ENCODE measurements at regions not wholly inside any gene's neighbourhood (a gene's known extent, or its start where the extent isn't known, plus 50 kb on each side); places are given as distances from the start of the nearest gene placed in this dataset.

GRCh38 chr20:39873286-39873685 lies 815.8 kb downstream of the MAFB start:
- no peaks in the 10 kb centered on the region for H3K36me3 ChIP-seq (ENCODE audit: control insufficient read depth in 1 of 2, insufficient read depth in 2 of 2, low read length in 2 of 2)

GRCh38 chr20:39871013-39871412 lies 818.0 kb downstream of the MAFB start:
- Histone ChIP-seq H3K4me3 (ENCODE audit: low read depth in 1 of 2, low read length in 2 of 2) (no peak overlapping the region), H3K4me1 (ENCODE audit: control insufficient read depth in 1 of 2, insufficient read depth in 2 of 2, low read length in 2 of 2) (no peaks in the 10 kb centered on the region), H3K9ac (ENCODE audit: low read depth in 1 of 2, low read length in 2 of 2) (no peak overlapping the region), H3K36me3 (ENCODE audit: control insufficient read depth in 1 of 2, insufficient read depth in 2 of 2, low read length in 2 of 2) (no peaks in the 10 kb centered on the region), H3K9me3 (ENCODE audit: control insufficient read depth in 1 of 2, low read length in 2 of 2) (no peaks in the 10 kb centered on the region), H3K27me3 (ENCODE audit: control insufficient read depth in 1 of 2, insufficient read depth in 2 of 2, low read length in 2 of 2) (no peaks in the 10 kb centered on the region), H3K27ac (ENCODE audit: low read depth, low read length) (no peak overlapping the region)

More at GRCh38 chr20:39873286-39873685, 815.8 kb downstream of the MAFB start:
- H3K27me3 ChIP-seq (ENCODE audit: control insufficient read depth in 1 of 2, insufficient read depth in 2 of 2, low read length in 2 of 2) = no peaks in the 10 kb centered on the region
- H3K9me3 ChIP-seq (ENCODE audit: control insufficient read depth in 1 of 2, low read length in 2 of 2) = no peaks in the 10 kb centered on the region
- H3K4me1 ChIP-seq (ENCODE audit: control insufficient read depth in 1 of 2, insufficient read depth in 2 of 2, low read length in 2 of 2) = no peaks in the 10 kb centered on the region
- no peak overlapping the region for H3K9ac ChIP-seq (ENCODE audit: low read depth in 1 of 2, low read length in 2 of 2)
- no peak overlapping the region for H3K27ac ChIP-seq (ENCODE audit: low read depth, low read length)
- H3K4me3 ChIP-seq (ENCODE audit: low read depth in 1 of 2, low read length in 2 of 2) = no peak overlapping the region

- Histone ChIP-seq H3K9me3 (ENCODE audit: control insufficient read depth in 1 of 2, low read length in 2 of 2) (no peaks in the 10 kb centered on the region), H3K36me3 (ENCODE audit: control insufficient read depth in 1 of 2, insufficient read depth in 2 of 2, low read length in 2 of 2) (no peaks in the 10 kb centered on the region), H3K4me1 (ENCODE audit: control insufficient read depth in 1 of 2, insufficient read depth in 2 of 2, low read length in 2 of 2) (no peaks in the 10 kb centered on the region), H3K27me3 (ENCODE audit: control insufficient read depth in 1 of 2, insufficient read depth in 2 of 2, low read length in 2 of 2) (no peaks in the 10 kb centered on the region), H3K4me3 (ENCODE audit: low read depth in 1 of 2, low read length in 2 of 2) (no peak overlapping the region), H3K27ac (ENCODE audit: low read depth, low read length) (no peak overlapping the region), H3K9ac (ENCODE audit: low read depth in 1 of 2, low read length in 2 of 2) (no peak overlapping the region)
These were observed 823.6 kb downstream of the MAFB start for GRCh38 chr20:39865446-39865845.

GRCh38 chr20:39862470-39862891 lies 826.6 kb downstream of the MAFB start:
- no peaks in the 10 kb centered on the region for H3K9me3 ChIP-seq (ENCODE audit: control insufficient read depth in 1 of 2, low read length in 2 of 2)
- no peaks in the 10 kb centered on the region for H3K36me3 ChIP-seq (ENCODE audit: control insufficient read depth in 1 of 2, insufficient read depth in 2 of 2, low read length in 2 of 2)
- no peak overlapping the region for H3K27ac ChIP-seq (ENCODE audit: low read depth, low read length)
- H3K4me1 ChIP-seq (ENCODE audit: control insufficient read depth in 1 of 2, insufficient read depth in 2 of 2, low read length in 2 of 2) = no peaks in the 10 kb centered on the region
- no peaks in the 10 kb centered on the region for H3K27me3 ChIP-seq (ENCODE audit: control insufficient read depth in 1 of 2, insufficient read depth in 2 of 2, low read length in 2 of 2)
- H3K4me3 ChIP-seq (ENCODE audit: low read depth in 1 of 2, low read length in 2 of 2) = no peak overlapping the region
- H3K9ac ChIP-seq (ENCODE audit: low read depth in 1 of 2, low read length in 2 of 2) = no peak overlapping the region

GRCh38 chr20:39861381-39861780 lies 827.7 kb downstream of the MAFB start:
- Histone ChIP-seq H3K27me3 (ENCODE audit: control insufficient read depth in 1 of 2, insufficient read depth in 2 of 2, low read length in 2 of 2) (no peaks in the 10 kb centered on the region), H3K36me3 (ENCODE audit: control insufficient read depth in 1 of 2, insufficient read depth in 2 of 2, low read length in 2 of 2) (no peaks in the 10 kb centered on the region), H3K9ac (ENCODE audit: low read depth in 1 of 2, low read length in 2 of 2) (no peak overlapping the region), H3K4me3 (ENCODE audit: low read depth in 1 of 2, low read length in 2 of 2) (no peak overlapping the region), H3K9me3 (ENCODE audit: control insufficient read depth in 1 of 2, low read length in 2 of 2) (no peaks in the 10 kb centered on the region), H3K4me1 (ENCODE audit: control insufficient read depth in 1 of 2, insufficient read depth in 2 of 2, low read length in 2 of 2) (no peaks in the 10 kb centered on the region), H3K27ac (ENCODE audit: low read depth, low read length) (no peak overlapping the region)

GRCh38 chr20:39857835-39858234 lies 831.2 kb downstream of the MAFB start:
- no peak overlapping the region for H3K27ac ChIP-seq (ENCODE audit: low read depth, low read length)
- no peak overlapping the region for H3K9ac ChIP-seq (ENCODE audit: low read depth in 1 of 2, low read length in 2 of 2)
- no peaks in the 10 kb centered on the region for H3K27me3 ChIP-seq (ENCODE audit: control insufficient read depth in 1 of 2, insufficient read depth in 2 of 2, low read length in 2 of 2)
- no peak overlapping the region for H3K4me3 ChIP-seq (ENCODE audit: low read depth in 1 of 2, low read length in 2 of 2)
- no peaks in the 10 kb centered on the region for H3K36me3 ChIP-seq (ENCODE audit: control insufficient read depth in 1 of 2, insufficient read depth in 2 of 2, low read length in 2 of 2)
- no peaks in the 10 kb centered on the region for H3K4me1 ChIP-seq (ENCODE audit: control insufficient read depth in 1 of 2, insufficient read depth in 2 of 2, low read length in 2 of 2)
- no peaks in the 10 kb centered on the region for H3K9me3 ChIP-seq (ENCODE audit: control insufficient read depth in 1 of 2, low read length in 2 of 2)

GRCh38 chr20:39857187-39857586 lies 831.8 kb downstream of the MAFB start:
- H3K4me1 ChIP-seq (ENCODE audit: control insufficient read depth in 1 of 2, insufficient read depth in 2 of 2, low read length in 2 of 2) = no peaks in the 10 kb centered on the region
- no peak overlapping the region for H3K4me3 ChIP-seq (ENCODE audit: low read depth in 1 of 2, low read length in 2 of 2)
- H3K9ac ChIP-seq (ENCODE audit: low read depth in 1 of 2, low read length in 2 of 2) = no peak overlapping the region

GRCh38 chr20:39855799-39856198 lies 833.2 kb downstream of the MAFB start:
- H3K27me3 ChIP-seq (ENCODE audit: control insufficient read depth in 1 of 2, insufficient read depth in 2 of 2, low read length in 2 of 2) = no peaks in the 10 kb centered on the region
- no peaks in the 10 kb centered on the region for H3K36me3 ChIP-seq (ENCODE audit: control insufficient read depth in 1 of 2, insufficient read depth in 2 of 2, low read length in 2 of 2)
- no peak overlapping the region for H3K4me3 ChIP-seq (ENCODE audit: low read depth in 1 of 2, low read length in 2 of 2)
- H3K4me1 ChIP-seq (ENCODE audit: control insufficient read depth in 1 of 2, insufficient read depth in 2 of 2, low read length in 2 of 2) = peaks cover 4 to 5% of the 10 kb centered on the region in 2 donors
- no peaks in the 10 kb centered on the region for H3K9me3 ChIP-seq (ENCODE audit: control insufficient read depth in 1 of 2, low read length in 2 of 2)
- no peak overlapping the region for H3K9ac ChIP-seq (ENCODE audit: low read depth in 1 of 2, low read length in 2 of 2)
- H3K27ac ChIP-seq (ENCODE audit: low read depth, low read length) = no peak overlapping the region

More at GRCh38 chr20:39857187-39857586, 831.8 kb downstream of the MAFB start:
- Histone ChIP-seq H3K36me3 (ENCODE audit: control insufficient read depth in 1 of 2, insufficient read depth in 2 of 2, low read length in 2 of 2) (no peaks in the 10 kb centered on the region), H3K27me3 (ENCODE audit: control insufficient read depth in 1 of 2, insufficient read depth in 2 of 2, low read length in 2 of 2) (no peaks in the 10 kb centered on the region), H3K27ac (ENCODE audit: low read depth, low read length) (no peak overlapping the region), H3K9me3 (ENCODE audit: control insufficient read depth in 1 of 2, low read length in 2 of 2) (no peaks in the 10 kb centered on the region)

- peaks cover 6 to 12% of the 10 kb centered on the region in 2 donors for H3K4me1 ChIP-seq (ENCODE audit: control insufficient read depth in 1 of 2, insufficient read depth in 2 of 2, low read length in 2 of 2)
- no peak overlapping the region for H3K9ac ChIP-seq (ENCODE audit: low read depth in 1 of 2, low read length in 2 of 2)
- H3K4me3 ChIP-seq (ENCODE audit: low read depth in 1 of 2, low read length in 2 of 2) = no peak overlapping the region
- no peaks in the 10 kb centered on the region for H3K36me3 ChIP-seq (ENCODE audit: control insufficient read depth in 1 of 2, insufficient read depth in 2 of 2, low read length in 2 of 2)
- H3K27me3 ChIP-seq (ENCODE audit: control insufficient read depth in 1 of 2, insufficient read depth in 2 of 2, low read length in 2 of 2) = no peaks in the 10 kb centered on the region
- H3K27ac ChIP-seq (ENCODE audit: low read depth, low read length) = no peak overlapping the region
- no peaks in the 10 kb centered on the region for H3K9me3 ChIP-seq (ENCODE audit: control insufficient read depth in 1 of 2, low read length in 2 of 2)
These were observed 834.0 kb downstream of the MAFB start for GRCh38 chr20:39855056-39855455.

GRCh38 chr20:39853636-39854035 lies 835.4 kb downstream of the MAFB start:
- Histone ChIP-seq H3K36me3 (ENCODE audit: control insufficient read depth in 1 of 2, insufficient read depth in 2 of 2, low read length in 2 of 2) (no peaks in the 10 kb centered on the region), H3K4me1 (ENCODE audit: control insufficient read depth in 1 of 2, insufficient read depth in 2 of 2, low read length in 2 of 2) (peaks cover 15 to 16% of the 10 kb centered on the region in 2 donors), H3K27ac (ENCODE audit: low read depth, low read length) (no peak overlapping the region), H3K4me3 (ENCODE audit: low read depth in 1 of 2, low read length in 2 of 2) (no peak overlapping the region), H3K9me3 (ENCODE audit: control insufficient read depth in 1 of 2, low read length in 2 of 2) (no peaks in the 10 kb centered on the region), H3K9ac (ENCODE audit: low read depth in 1 of 2, low read length in 2 of 2) (no peak overlapping the region), H3K27me3 (ENCODE audit: control insufficient read depth in 1 of 2, insufficient read depth in 2 of 2, low read length in 2 of 2) (no peaks in the 10 kb centered on the region)

GRCh38 chr20:39853050-39853449 lies 836.0 kb downstream of the MAFB start:
- Histone ChIP-seq H3K9ac (ENCODE audit: low read depth in 1 of 2, low read length in 2 of 2) (no peak overlapping the region), H3K9me3 (ENCODE audit: control insufficient read depth in 1 of 2, low read length in 2 of 2) (no peaks in the 10 kb centered on the region), H3K4me1 (ENCODE audit: control insufficient read depth in 1 of 2, insufficient read depth in 2 of 2, low read length in 2 of 2) (peaks cover 15 to 16% of the 10 kb centered on the region in 2 donors), H3K27me3 (ENCODE audit: control insufficient read depth in 1 of 2, insufficient read depth in 2 of 2, low read length in 2 of 2) (no peaks in the 10 kb centered on the region), H3K36me3 (ENCODE audit: control insufficient read depth in 1 of 2, insufficient read depth in 2 of 2, low read length in 2 of 2) (no peaks in the 10 kb centered on the region), H3K27ac (ENCODE audit: low read depth, low read length) (no peak overlapping the region), H3K4me3 (ENCODE audit: low read depth in 1 of 2, low read length in 2 of 2) (no peak overlapping the region)

Data from duodenal mucosa (tissue), 2 donors.